NOMO-1 treated with DMSO at 0.1 percent for 48 hours (cell line): ENCODE measurements at regions not wholly inside any gene's neighbourhood (a gene's known extent, or its start where the extent isn't known, plus 50 kb on each side); places are given as distances from the start of the nearest gene placed in this dataset.
A peak's percentile ranks its signal among the peaks of the same experiment; 100 is the strongest.

ENCODE experiments used
- DNase-seq: peaks from one replicate; lab custom pipeline; 2025; ENCODE audit not compliant: unreplicated experiment; lab: John Stamatoyannopoulos, UW

GRCh38 chr9:103900466-103900865 lies 193.6 kb upstream of the SMC2 start:
- no peak for DNase-seq

- DNase-seq, result no peak
Observed at GRCh38 chr9:103902263-103902662, 191.8 kb upstream of the SMC2 start.

DNA sequence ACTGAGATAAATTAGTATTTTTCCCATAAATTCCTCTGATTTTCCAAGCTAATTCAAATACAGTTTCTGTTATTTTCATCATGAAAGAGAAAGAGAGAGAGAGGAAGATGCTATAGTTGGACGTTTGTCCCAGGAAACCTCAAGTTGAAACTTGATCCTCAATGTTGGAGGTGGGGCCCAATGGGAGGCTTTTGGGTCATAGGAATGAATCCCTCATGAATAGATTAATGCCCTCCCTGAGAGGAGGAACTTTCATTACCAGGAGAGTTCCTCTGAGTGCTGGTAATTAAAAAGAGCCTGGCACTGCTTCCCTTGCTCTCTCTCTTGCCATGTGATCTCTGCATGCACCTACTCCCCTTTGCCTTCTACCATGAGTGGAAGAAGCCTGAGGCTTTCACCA lies 189.9 kb upstream of the SMC2 start:
- no peak for DNase-seq

DNA sequence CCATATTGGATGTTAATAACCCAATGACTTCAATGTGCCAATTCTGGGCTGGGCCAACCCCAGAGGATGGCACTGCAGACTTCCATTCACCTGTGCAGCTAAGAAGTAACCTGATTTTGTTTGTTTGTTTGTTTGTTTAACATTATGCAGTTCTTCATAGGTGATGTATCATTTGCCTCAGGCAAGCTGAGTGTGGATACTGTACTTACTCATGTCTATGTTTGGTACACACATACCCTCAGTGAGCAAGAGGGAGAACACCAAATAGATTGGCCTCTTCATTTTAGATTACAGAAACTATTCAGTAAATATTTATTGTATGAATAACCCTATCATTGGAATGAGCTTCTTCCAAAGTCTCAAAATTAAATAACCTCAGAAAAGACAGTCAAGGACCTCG lies 180.2 kb upstream of the SMC2 start:
- DNase-seq, result no peak

DNA sequence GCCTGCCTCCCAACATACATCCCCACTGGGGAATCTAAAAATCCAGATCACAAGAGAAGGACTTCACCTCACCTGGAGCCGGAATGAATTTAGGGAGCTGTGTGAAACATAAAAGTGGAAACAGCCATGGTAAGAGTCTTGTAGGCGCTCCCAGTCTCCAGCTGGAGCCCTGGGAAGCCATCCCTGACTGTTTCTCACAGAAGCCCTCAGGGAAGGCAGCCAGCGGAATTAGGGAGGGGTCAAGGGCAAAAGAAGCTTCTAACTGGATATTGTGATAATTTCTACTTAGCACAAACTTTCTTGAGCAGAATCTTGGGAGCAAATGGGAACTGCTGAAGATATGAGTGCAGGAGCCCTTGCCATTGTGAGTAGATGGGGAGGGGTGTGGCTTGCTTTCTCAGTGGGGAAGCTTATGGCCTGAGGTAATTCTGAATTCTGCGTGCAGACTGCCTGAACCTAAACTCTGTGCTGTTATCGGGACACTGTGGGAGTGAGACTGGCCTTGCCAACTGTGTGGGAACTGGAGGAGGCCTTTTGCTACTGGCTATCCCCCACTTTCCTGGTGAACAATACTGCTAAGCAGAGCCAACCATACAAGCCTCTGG lies 174.4 kb upstream of the SMC2 start:
- no peak for DNase-seq

DNA sequence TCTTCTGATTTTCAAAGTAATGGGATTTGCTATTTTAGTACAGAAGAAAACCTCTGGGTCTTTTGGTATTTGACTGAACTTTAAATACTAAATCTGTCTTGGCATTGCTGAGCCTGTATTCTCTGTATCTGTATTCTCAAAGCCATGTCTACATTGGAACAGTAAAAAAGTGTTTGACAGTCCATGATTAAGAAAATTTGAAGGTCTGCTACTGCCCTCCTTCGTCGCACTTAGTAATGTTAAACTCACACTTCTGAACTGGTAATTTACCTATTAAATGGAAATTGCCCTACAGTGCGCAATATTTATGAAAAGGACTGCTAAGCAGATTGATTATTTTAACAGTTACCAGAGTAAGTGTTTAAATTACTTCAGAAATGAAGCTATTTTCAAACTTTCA lies 165.7 kb upstream of the SMC2 start:
- DNase-seq, result no peak

DNA sequence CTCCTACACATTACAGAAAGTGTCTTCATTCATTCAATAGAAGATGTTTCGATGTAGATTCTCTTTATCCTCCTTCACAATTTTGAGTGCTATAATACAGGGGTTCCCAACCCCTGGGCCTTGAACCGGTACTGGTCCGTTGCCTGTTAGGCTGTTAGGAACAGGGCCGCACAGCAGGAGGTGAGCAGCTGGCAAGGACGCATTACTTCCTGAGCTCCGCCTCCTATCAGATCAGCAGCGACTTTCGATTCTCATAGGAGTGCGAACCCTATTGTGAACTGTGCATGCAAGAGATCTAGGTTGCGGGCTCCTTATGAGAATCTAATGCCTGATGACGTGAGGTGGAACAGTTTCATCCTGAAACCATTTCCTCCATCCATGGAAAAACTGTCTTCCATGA lies 153.0 kb upstream of the SMC2 start:
- no peak for DNase-seq

DNA sequence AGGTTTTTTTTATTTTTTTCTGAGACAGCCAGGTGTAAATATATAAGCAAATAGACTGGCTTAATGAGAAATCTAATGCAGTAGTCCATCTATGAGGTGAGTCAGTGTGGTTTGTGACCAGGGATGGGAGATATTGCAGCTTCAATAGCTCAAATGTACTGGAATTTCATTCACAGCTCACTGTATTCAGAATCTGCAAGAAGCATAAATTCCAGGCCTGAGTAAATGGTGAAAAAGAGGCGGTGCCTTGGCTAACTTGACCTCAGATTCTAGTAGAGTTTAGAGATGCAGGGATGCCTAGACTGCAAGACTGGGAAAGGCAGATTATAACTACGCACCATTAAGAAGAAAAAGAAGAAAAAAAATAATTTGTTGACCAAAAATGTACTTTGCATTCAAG lies 151.9 kb upstream of the SMC2 start:
- no peak for DNase-seq

DNA sequence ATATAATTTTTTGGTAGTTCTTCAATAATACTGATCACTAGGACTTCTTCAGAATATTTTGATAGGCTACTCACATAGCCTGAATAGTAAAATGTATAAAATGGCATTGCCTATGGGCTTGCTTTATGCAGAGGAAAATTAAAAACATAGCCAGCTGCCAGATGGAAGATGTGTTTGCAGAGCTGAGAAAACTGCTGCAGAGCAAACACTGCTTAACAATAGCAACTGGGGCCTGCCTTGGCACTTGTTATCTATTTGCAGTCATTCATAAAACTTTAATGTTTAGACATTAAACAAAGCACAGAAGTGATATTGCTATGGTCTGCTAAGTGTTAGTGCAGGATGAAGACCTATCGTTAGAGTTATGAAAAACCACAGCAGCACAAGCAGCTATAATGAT lies 151.5 kb upstream of the SMC2 start:
- no peak for DNase-seq

- DNase-seq, result no peak
Observed at GRCh38 chr9:103949096-103949495, 145.0 kb upstream of the SMC2 start.

DNA sequence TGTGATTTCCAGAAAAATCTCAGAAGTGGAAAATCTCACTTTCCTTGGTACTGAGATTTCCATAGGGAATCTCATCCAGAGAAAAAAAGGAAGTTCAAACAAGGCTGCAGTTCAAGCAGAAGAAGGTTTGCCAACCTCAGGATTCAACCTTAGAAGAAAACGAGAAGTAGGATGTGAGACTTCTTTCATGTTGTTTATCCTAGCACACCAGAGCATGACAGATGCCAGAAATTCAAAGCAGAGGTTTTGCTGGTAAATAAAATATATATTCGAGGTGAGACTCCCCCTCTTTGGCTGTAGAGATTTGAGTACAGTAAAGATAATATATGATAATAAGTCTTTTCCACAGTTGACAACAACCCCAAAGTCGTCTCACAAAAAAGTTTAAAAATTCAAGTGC lies 116.9 kb upstream of the SMC2 start:
- no peak for DNase-seq

DNA sequence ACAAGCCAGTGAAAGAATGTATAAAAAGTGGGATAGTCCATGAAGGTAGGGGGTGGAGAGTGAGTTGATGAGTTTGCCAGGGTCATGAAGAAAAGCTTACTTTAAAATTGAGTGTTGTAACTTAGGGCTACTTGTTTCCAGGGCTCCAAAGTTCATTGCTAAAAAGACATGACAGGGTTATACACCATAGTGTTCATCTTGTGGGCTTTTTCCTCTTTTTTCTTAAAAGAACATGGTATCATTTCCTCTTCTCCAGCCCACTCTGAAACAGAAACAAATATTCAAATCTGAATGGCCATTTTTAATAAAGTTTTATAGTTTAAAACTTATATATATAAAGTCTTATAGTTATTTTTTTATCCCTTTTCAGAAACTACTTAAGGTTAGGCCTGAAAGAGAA lies 115.7 kb upstream of the SMC2 start:
- DNase-seq, result peak; percentile 58

DNA sequence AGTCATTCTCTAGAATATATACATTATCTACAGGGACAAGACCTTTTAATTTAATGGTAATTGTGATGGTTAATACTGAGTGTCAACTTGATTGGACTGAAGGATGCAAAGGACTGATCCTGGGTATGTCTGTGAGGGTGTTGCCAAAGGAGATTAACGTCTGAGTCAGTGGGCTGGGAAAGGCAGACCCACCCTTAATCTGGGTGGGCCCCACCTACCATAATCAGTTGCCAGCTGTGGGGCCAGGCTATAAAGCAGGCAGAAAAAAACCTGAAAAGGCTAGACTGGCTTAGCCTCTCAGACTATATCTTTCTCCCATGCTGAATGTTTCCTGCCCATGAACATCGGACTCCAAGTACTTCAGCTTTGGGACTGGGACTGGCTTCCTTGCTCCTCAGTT lies 112.2 kb upstream of the SMC2 start:
- DNase-seq, result no peak

- no peak for DNase-seq
Observed at GRCh38 chr9:103985077-103985476, 109.0 kb upstream of the SMC2 start.

GRCh38 chr9:103988821-103989220 lies 105.3 kb upstream of the SMC2 start:
- no peak for DNase-seq

DNA sequence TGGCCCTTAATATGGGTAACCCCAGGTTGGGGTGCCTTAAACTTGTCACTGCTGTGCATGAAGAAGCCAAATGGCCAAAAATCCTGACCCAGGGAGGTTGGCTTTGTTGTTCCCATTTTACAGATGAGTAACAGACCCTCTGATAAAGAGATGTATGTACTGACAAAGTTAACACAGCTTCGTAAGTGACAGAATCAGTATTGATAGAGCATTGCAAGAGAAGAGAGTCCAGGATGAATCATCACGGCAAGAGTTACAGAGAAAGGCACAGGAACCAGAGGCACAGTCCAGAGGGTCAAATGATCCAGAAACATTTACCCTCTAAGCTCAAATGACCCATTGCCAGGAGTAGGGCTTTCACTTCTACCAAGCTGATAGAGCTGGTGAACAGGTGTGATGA lies 103.8 kb upstream of the SMC2 start:
- DNase-seq, result no peak

DNA sequence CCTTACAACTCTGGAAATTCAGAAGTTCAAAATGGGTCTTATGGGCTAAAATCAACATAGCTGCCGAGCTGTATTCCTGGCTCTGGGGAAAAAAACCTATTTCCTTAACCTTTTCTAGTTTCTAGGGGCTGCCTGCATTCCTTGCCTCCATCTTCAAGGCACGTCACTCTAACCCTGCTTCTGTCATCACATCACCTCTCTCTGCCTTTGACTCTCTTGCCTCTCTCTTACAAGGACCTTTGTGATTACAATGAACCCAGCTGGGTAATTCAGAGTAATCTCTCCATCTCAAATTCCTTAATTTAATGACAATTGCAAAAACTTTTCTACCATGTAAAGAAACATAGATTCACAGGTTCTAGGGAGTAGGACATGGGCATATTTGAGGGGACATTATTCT lies 103.1 kb upstream of the SMC2 start:
- DNase-seq, result no peak

- DNase-seq, result no peak
Observed at GRCh38 chr9:103991698-103992097, 102.4 kb upstream of the SMC2 start.

DNA sequence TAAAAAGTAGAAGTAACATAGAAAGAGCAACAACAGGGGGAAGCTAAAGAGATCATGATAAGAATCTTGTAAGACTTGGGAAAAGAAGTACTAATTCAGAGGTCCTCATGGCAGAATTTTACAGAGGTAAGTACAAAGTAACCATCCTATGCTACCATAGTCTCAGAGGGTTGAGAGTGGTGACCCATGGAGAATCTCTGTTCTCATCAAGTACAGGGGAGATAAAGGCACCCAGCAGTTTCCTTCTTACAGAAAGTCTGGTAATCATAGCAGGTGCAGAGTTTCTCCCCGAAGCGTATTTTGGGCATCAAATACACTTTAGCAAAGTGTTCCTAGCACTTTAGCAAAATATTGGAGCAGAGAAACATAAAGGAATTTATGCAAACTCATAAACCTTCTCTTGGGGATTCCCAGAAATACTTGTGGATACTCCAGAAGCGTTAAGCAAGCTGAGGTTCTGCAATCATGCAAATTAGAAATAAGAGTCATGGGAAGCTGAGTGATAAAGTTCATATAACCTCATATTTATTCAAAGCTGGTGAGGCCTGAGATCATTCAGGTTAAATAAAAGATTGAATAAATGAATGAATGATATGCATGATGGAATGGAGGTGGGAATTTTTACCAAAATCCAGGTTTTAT lies 101.0 kb upstream of the SMC2 start:
- DNase-seq, result no peak

DNA sequence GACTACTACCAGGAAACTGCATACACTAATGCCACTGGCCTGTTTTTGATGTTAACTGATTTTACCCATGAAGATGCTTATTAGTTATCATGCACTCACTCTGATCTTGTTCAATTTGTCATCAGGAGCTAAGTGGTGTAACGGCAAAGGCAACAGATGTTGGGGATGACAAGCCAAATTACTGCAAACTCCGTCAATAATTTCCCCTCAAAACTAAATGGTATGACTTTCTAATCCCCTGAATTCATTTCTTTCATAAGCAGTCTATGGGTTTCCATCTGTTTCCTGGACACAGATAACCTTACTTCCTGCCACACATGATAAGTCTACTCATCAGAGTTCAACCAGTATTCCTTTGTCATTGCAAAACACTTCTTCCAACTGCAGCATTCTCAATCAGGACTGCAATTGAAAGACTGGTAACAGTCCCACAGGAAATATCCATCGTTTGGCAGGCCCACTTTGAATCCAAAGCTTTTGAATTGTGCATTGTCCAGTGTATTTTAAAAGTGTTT lies 96.2 kb upstream of the SMC2 start:
- no peak for DNase-seq

GRCh38 chr9:103999375-104000062 lies 94.6 kb upstream of the SMC2 start:
- no peak for DNase-seq

GRCh38 chr9:104009826-104010225 lies 84.3 kb upstream of the SMC2 start:
- DNase-seq, result no peak
